ENCODE measurements at regions not wholly inside any gene's neighbourhood (a gene's known extent, or its start where the extent isn't known, plus 50 kb on each side); places are given as distances from the start of the nearest gene placed in this dataset.
A peak's percentile ranks its signal among the peaks of the same experiment; 100 is the strongest.

DNA sequence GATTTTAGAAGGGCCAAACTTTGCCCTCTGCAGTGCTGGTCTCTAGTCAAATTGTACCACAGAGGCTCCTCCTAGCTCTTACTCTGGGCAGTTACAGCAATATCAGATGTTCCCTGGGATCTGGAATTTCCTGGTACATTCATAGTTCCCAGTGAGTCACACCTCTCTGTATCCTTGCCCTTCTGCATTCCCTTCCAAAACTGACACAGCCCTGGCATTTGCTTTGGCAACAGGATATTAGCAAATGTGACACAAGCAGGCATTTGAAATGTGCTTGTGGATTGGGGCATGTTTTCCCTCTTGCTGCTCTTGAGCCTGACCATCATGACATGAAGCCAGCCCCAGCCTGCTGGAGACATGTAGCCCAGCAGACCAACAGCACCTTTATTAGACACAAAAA is 284.7 kb upstream of the AKR1E2 start:
- Histone ChIP-seq H3K27me3 (ENCODE audit: control insufficient read depth, insufficient read depth, low read length) (no peaks in the 10 kb centered on the region), H3K9ac (ENCODE audit: low read depth, low read length) (peak overlapping the region; percentile 76), H3K36me3 (ENCODE audit: insufficient read depth, low read length) (no peaks in the 10 kb centered on the region), H3K4me3 (ENCODE audit: low read length) (peak overlapping the region; percentile 3), H3K4me1 (ENCODE audit: control insufficient read depth, insufficient read depth, low read length) (peaks cover 40% of the 10 kb centered on the region), H3K9me3 (replicated peaks; ENCODE audit: low read length) (no peaks in the 10 kb centered on the region), H3K4me2 (ENCODE audit: low read length) (peak overlapping the region; percentile 5)

DNA sequence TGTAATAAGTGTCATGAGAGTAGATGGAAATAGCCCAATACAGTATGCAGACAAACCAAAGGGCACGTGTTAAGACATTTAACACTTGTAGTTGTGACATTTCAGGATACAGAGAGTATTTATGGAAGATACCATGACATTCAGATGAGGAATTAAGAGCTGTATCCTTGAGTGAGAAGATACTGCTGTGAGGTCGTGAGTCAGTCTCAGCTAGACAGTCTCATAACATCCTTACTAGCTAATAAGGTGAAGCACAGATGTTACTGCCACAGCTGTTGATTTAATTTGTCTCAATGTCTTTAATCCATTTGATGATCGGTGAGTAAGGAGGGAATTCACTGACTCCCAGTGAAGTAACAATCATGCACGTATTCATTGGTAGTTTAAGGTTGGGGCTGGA is 288.0 kb upstream of the AKR1E2 start:
- H3K9me3 ChIP-seq (replicated peaks; ENCODE audit: low read length), result no peaks in the 10 kb centered on the region
- H3K4me2 ChIP-seq (ENCODE audit: low read length), result no peak overlapping the region
- no peaks in the 10 kb centered on the region for H3K27me3 ChIP-seq (ENCODE audit: control insufficient read depth, insufficient read depth, low read length)
- peaks cover 21% of the 10 kb centered on the region for H3K4me1 ChIP-seq (ENCODE audit: control insufficient read depth, insufficient read depth, low read length)
- H3K36me3 ChIP-seq (ENCODE audit: insufficient read depth, low read length), result no peaks in the 10 kb centered on the region
- H3K9ac ChIP-seq (ENCODE audit: low read depth, low read length), result no peak overlapping the region
- H3K4me3 ChIP-seq (ENCODE audit: low read length), result no peak overlapping the region

DNA sequence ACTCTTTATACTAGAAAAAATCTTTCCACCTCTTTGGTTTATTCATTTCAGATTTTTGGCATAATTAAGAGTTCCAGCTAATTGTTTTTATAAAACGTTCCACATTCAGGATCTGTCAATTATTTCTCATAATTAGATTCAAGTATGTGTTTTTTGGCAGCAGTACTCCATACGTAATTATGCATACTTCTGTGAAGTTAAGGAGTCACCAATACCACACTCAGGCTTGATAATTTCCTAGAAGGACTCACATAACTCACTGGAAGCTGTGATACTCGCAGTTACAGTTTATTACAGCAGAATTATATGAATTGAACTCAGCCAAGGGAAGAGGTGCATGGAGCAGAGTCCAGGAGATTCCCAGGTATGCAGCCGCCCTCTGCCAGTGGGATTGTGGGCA is 290.5 kb upstream of the AKR1E2 start:
- H3K4me1 ChIP-seq (ENCODE audit: control insufficient read depth, insufficient read depth, low read length), result peaks cover 23% of the 10 kb centered on the region
- no peaks in the 10 kb centered on the region for H3K36me3 ChIP-seq (ENCODE audit: insufficient read depth, low read length)
- H3K4me2 ChIP-seq (ENCODE audit: low read length), result no peak overlapping the region
- H3K9ac ChIP-seq (ENCODE audit: low read depth, low read length), result no peak overlapping the region
- H3K27me3 ChIP-seq (ENCODE audit: control insufficient read depth, insufficient read depth, low read length), result no peaks in the 10 kb centered on the region
- H3K4me3 ChIP-seq (ENCODE audit: low read length), result no peak overlapping the region
- H3K9me3 ChIP-seq (replicated peaks; ENCODE audit: low read length), result no peaks in the 10 kb centered on the region

DNA sequence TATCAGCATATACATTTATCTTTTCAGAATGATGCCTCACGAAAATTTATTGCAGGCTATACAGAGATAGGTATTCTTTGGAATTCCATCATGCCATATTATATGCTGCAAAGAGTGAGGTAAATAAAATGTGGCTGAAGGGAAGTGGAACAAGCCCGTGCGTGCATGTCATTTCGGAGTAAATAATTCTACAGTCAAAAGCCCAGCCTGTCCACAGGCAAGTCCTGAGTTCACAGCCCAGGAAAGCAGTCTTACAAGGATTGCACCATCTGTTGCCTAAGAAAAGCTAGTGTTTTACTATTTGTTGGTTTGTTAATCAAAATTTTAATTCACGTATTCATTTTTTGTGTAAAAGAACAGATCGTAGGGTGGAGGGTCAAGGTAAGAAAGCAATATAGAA is 292.4 kb upstream of the AKR1E2 start:
- Histone ChIP-seq H3K9me3 (replicated peaks; ENCODE audit: low read length) (no peaks in the 10 kb centered on the region), H3K9ac (ENCODE audit: low read depth, low read length) (peak overlapping the region; percentile 83), H3K4me3 (ENCODE audit: low read length) (no peak overlapping the region), H3K4me1 (ENCODE audit: control insufficient read depth, insufficient read depth, low read length) (peaks cover 23% of the 10 kb centered on the region), H3K36me3 (ENCODE audit: insufficient read depth, low read length) (no peaks in the 10 kb centered on the region), H3K4me2 (ENCODE audit: low read length) (peak overlapping the region; percentile 59), H3K27me3 (ENCODE audit: control insufficient read depth, insufficient read depth, low read length) (no peaks in the 10 kb centered on the region)

DNA sequence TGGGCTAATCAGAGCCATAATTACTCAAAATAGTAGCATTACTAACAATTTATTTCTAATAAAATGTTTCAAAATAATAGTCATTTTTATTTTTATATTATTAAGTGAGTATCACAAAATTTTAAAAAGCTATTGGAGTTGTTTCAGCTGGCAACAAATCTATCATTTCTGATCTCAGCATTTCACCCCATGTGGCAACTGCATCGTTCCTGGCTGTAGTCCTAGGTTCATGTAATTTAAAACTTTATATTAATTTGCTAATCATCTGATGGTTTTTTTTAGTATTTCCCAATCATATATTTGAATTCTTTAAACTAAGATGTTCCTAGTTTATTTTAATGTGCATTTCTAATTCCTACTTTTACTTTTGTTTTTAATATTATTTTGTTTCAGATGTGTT is 293.0 kb upstream of the AKR1E2 start:
- Histone ChIP-seq H3K4me1 (ENCODE audit: control insufficient read depth, insufficient read depth, low read length) (peaks cover 23% of the 10 kb centered on the region), H3K4me2 (ENCODE audit: low read length) (peak overlapping the region; percentile 59), H3K36me3 (ENCODE audit: insufficient read depth, low read length) (no peaks in the 10 kb centered on the region), H3K27me3 (ENCODE audit: control insufficient read depth, insufficient read depth, low read length) (no peaks in the 10 kb centered on the region), H3K9ac (ENCODE audit: low read depth, low read length) (peak overlapping the region; percentile 83), H3K4me3 (ENCODE audit: low read length) (no peak overlapping the region), H3K9me3 (replicated peaks; ENCODE audit: low read length) (no peaks in the 10 kb centered on the region)

DNA sequence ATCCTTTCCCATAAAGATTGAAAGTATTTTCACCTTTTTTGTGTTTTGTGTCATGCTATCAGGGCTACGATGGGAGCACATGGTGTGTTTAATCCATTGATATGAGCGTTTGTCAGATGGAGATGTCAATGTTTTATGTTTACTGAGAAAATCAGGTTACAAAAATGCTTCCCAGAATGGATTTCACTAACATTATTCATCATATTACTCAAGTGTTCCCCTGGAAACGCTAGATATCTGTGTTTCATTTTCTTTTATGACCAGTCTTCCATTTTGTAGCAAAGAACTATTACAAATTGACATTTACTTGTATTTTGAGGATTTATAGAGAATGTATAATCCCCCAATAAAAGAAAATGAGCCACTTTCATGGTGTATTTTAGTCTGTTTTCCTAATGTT is 293.5 kb upstream of the AKR1E2 start:
- Histone ChIP-seq H3K4me2 (ENCODE audit: low read length) (peak overlapping the region; percentile 59), H3K4me3 (ENCODE audit: low read length) (no peak overlapping the region)

DNA sequence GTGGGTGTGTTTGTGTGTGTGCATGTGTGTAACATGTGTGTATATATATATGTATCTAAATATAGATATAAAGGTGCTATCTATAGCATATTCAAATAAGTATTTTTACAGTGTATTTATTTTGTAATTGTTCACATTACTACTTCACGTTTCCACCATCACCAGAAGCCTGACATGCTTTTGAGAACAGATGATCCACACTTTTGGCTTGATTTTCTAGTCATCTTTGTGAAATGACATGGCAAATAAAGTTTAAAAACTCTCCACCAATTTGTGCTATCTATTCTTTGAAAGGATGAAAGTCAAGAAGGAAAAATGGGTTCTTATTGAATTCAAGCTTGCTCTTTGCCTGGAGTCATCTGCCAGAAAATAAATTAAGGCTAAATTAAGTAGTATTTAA is 294.0 kb upstream of the AKR1E2 start:
- Histone ChIP-seq H3K36me3 (ENCODE audit: insufficient read depth, low read length) (no peaks in the 10 kb centered on the region), H3K9ac (ENCODE audit: low read depth, low read length) (peak overlapping the region; percentile 83), H3K9me3 (replicated peaks; ENCODE audit: low read length) (no peaks in the 10 kb centered on the region), H3K4me2 (ENCODE audit: low read length) (peak overlapping the region; percentile 9), H3K4me3 (ENCODE audit: low read length) (no peak overlapping the region), H3K4me1 (ENCODE audit: control insufficient read depth, insufficient read depth, low read length) (peaks cover 32% of the 10 kb centered on the region), H3K27me3 (ENCODE audit: control insufficient read depth, insufficient read depth, low read length) (no peaks in the 10 kb centered on the region)

More for the DNA sequence above, 293.5 kb upstream of the AKR1E2 start:
- Histone ChIP-seq H3K36me3 (ENCODE audit: insufficient read depth, low read length) (no peaks in the 10 kb centered on the region), H3K27me3 (ENCODE audit: control insufficient read depth, insufficient read depth, low read length) (no peaks in the 10 kb centered on the region), H3K9ac (ENCODE audit: low read depth, low read length) (peak overlapping the region; percentile 83), H3K9me3 (replicated peaks; ENCODE audit: low read length) (no peaks in the 10 kb centered on the region), H3K4me1 (ENCODE audit: control insufficient read depth, insufficient read depth, low read length) (peaks cover 28% of the 10 kb centered on the region)

DNA sequence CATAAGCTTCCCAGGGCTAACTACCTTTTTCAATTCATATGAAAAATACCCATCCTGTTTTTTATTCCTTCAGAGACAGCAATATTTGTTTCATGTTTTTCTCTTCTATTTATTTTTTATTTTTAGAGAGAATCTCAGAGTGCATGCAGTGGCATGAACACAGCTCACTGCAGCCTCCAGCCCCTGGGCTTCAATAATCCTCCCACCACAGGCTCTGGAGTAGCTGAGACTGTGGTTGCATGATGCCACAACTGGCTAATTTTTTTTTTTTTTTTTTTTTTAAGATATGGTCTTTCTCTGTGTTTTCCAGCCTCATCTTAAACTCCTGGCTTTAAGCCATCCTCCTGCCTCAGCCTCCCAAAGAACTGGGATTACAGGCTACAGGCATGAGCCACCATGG is 296.7 kb upstream of the AKR1E2 start:
- no peaks in the 10 kb centered on the region for H3K9me3 ChIP-seq (replicated peaks; ENCODE audit: low read length)
- H3K4me3 ChIP-seq (ENCODE audit: low read length), result no peak overlapping the region
- H3K27me3 ChIP-seq (ENCODE audit: control insufficient read depth, insufficient read depth, low read length), result no peaks in the 10 kb centered on the region
- H3K36me3 ChIP-seq (ENCODE audit: insufficient read depth, low read length), result no peaks in the 10 kb centered on the region
- H3K9ac ChIP-seq (ENCODE audit: low read depth, low read length), result no peak overlapping the region
- no peak overlapping the region for H3K4me2 ChIP-seq (ENCODE audit: low read length)
- peaks cover 42% of the 10 kb centered on the region for H3K4me1 ChIP-seq (ENCODE audit: control insufficient read depth, insufficient read depth, low read length)

DNA sequence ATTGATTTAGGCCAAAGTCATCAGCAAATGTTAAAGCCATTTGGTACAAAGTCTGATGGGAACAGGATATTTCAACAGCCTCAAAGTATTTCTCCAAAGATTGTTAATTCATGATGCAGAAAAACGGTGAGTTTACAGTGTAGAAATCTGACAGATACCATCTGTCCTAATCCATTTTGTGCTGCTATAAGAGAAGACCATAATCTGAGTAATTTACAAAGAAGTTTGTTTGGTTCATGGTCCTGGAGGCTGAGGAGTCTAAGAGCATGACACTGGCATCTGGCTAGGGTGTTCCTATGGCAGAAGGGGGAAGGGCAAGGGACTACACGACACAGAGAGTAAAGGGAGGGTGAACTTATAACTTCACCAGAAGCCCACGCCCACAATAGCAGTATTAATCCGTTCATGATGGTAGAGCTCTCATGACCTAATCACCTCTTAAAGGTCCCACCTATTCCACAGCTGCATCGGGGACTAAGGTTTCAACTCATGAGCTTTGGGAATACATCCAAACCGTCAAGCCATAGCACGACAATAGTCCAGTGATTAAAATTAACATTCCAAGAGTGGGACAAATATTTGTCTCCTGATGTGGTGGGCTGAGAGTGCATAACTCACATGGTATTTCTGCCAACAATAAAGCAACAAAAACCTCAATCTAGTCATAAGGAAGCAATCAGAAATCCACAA is 298.6 kb upstream of the AKR1E2 start:
- Histone ChIP-seq H3K27me3 (ENCODE audit: control insufficient read depth, insufficient read depth, low read length) (no peaks in the 10 kb centered on the region), H3K4me1 (ENCODE audit: control insufficient read depth, insufficient read depth, low read length) (peaks cover 28% of the 10 kb centered on the region), H3K4me3 (ENCODE audit: low read length) (no peak overlapping the region), H3K4me2 (ENCODE audit: low read length) (peak overlapping the region; percentile 25), H3K36me3 (ENCODE audit: insufficient read depth, low read length) (no peaks in the 10 kb centered on the region), H3K9me3 (replicated peaks; ENCODE audit: low read length) (no peaks in the 10 kb centered on the region), H3K9ac (ENCODE audit: low read depth, low read length) (peak overlapping the region; percentile 58)

DNA sequence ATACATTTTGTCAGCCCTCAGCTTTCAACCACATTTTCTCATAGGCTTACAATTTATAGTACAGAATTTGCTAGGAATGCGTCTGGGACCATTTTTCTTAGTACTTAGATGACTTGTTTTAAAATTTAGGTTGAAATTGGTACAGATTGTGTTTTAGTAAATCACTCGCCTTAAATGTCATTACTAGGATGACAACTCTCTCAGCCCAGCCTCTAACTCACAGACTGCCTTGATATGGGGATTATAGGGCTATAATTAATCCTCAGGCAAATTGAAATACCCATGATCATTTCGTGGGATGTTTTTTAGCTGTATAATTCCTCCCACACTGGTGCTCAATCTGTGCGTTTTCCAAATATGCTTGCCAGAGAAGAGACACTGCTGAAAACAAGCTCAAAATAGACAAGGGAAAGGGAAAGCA is 299.7 kb upstream of the AKR1E2 start:
- Histone ChIP-seq H3K27me3 (ENCODE audit: control insufficient read depth, insufficient read depth, low read length) (no peaks in the 10 kb centered on the region), H3K4me2 (ENCODE audit: low read length) (no peak overlapping the region), H3K9me3 (replicated peaks; ENCODE audit: low read length) (no peaks in the 10 kb centered on the region), H3K9ac (ENCODE audit: low read depth, low read length) (peak overlapping the region; percentile 58), H3K4me1 (ENCODE audit: control insufficient read depth, insufficient read depth, low read length) (peaks cover 19% of the 10 kb centered on the region), H3K36me3 (ENCODE audit: insufficient read depth, low read length) (no peaks in the 10 kb centered on the region), H3K4me3 (ENCODE audit: low read length) (no peak overlapping the region)

DNA sequence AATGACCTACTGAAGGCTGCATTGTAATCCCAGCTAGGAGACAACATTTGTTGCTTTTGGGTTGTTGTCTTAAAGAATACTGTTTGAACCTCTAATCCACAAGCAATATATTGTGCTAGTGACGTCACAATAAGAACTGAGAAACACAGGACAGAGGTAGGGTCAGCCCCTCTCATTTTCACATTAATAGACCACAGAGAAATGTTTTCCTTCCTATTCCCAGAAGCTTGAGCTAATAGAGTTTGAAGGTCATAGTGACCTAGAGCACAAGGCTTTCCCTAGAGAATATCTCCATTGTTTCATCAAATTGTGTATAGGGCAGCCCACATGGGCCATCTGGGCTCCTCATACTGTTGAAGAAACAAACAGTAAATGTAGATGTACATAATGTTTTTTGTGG is 300.9 kb upstream of the AKR1E2 start:
- Histone ChIP-seq H3K27me3 (ENCODE audit: control insufficient read depth, insufficient read depth, low read length) (no peaks in the 10 kb centered on the region), H3K4me2 (ENCODE audit: low read length) (no peak overlapping the region), H3K4me1 (ENCODE audit: control insufficient read depth, insufficient read depth, low read length) (peaks cover 23% of the 10 kb centered on the region), H3K9me3 (replicated peaks; ENCODE audit: low read length) (no peaks in the 10 kb centered on the region), H3K4me3 (ENCODE audit: low read length) (no peak overlapping the region), H3K9ac (ENCODE audit: low read depth, low read length) (no peak overlapping the region), H3K36me3 (ENCODE audit: insufficient read depth, low read length) (no peaks in the 10 kb centered on the region)

DNA sequence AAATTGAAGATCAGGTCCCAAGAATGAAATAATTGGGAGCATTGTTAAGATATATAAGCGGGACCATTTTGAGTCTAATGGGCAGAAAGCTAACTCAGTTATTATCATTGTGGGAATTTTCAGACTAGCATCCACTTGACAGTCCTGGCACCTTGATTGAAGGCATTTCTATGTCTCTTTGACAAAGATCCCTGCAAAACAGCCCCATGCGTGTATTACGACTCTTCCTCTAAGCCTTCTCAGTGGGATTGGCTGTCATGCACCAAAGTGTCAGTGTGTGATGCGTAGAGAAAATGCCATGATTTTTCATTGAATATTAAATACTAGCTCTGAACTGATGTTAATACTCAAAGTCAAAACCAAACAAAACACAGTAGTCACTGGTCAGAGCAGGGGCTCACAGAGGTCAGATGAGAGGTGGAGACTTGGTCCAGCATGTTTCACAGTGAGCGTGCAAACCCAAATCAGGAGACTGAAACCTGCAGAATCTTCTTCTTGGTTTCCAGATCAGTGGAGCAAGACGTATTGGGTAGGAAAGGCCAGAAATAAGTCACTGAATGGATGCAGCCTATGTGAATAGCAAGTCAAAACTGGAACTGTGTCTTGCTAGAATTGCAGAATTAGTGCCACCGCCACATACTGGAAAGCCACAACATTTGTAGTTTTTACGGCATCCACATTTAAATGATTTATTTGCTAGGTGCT is 303.6 kb upstream of the AKR1E2 start:
- Histone ChIP-seq H3K9me3 (replicated peaks; ENCODE audit: low read length) (no peaks in the 10 kb centered on the region), H3K4me3 (ENCODE audit: low read length) (no peak overlapping the region), H3K4me1 (ENCODE audit: control insufficient read depth, insufficient read depth, low read length) (peaks cover 25% of the 10 kb centered on the region), H3K36me3 (ENCODE audit: insufficient read depth, low read length) (no peaks in the 10 kb centered on the region), H3K9ac (ENCODE audit: low read depth, low read length) (no peak overlapping the region), H3K27me3 (ENCODE audit: control insufficient read depth, insufficient read depth, low read length) (no peaks in the 10 kb centered on the region), H3K4me2 (ENCODE audit: low read length) (no peak overlapping the region)

Measured in skeletal muscle satellite cell (primary cell).